ENCODE measurements at regions not wholly inside any gene's neighbourhood (a gene's known extent, or its start where the extent isn't known, plus 50 kb on each side); places are given as distances from the start of the nearest gene placed in this dataset.
"Not testable (repeated sequence)": the region's sequence is repeated elsewhere in the genome, so short reads cannot be mapped to it uniquely, and the experiment has no call there.

DNA sequence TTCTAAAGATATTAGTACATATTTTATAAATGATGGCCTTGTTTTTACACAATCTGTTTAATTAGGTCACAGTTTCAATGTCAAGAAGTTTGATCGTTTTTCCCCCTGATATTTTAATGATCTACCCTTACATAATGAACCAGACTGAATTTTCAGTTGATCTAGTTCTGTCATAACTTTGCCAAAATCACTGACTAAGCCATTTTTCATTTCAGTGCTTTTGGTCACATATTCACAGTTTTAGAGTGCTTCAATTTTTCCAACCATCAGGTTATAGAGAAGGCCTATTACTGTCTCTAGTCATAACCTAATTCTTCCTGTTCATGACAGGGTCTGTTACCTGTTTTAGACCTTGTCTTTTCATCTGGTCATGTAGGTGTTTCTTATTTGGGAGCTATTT, 577.9 kb upstream of the PTPRD start:
- ChIA-PET POLR2A (no interaction called here), CTCF (no interaction called here)
- Histone ChIP-seq H3K27me3 (ENCODE audit: control insufficient read depth, insufficient read depth, low read length) (no peaks in the 10 kb centered on the region), H3K9me3 (ENCODE audit: control insufficient read depth, insufficient read depth, low read length) (peaks cover 9% of the 10 kb centered on the region; the same call in 1 of the 2 replicates), H3K4me3 (ENCODE audit: low read depth, low read length) (no peak overlapping the region), H3K27ac (ENCODE audit: low read depth, low read length) (no peak overlapping the region)
- TF ChIP-seq, protein P1, sequence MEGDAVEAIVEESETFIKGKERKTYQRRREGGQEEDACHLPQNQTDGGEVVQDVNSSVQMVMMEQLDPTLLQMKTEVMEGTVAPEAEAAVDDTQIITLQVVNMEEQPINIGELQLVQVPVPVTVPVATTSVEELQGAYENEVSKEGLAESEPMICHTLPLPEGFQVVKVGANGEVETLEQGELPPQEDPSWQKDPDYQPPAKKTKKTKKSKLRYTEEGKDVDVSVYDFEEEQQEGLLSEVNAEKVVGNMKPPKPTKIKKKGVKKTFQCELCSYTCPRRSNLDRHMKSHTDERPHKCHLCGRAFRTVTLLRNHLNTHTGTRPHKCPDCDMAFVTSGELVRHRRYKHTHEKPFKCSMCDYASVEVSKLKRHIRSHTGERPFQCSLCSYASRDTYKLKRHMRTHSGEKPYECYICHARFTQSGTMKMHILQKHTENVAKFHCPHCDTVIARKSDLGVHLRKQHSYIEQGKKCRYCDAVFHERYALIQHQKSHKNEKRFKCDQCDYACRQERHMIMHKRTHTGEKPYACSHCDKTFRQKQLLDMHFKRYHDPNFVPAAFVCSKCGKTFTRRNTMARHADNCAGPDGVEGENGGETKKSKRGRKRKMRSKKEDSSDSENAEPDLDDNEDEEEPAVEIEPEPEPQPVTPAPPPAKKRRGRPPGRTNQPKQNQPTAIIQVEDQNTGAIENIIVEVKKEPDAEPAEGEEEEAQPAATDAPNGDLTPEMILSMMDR (IDR thresholded peaks at IDR 0.05; ENCODE audit: low read depth, low read length) = no peak
- no peak for DNase-seq (ENCODE audit: low read depth, low spot score)

DNA sequence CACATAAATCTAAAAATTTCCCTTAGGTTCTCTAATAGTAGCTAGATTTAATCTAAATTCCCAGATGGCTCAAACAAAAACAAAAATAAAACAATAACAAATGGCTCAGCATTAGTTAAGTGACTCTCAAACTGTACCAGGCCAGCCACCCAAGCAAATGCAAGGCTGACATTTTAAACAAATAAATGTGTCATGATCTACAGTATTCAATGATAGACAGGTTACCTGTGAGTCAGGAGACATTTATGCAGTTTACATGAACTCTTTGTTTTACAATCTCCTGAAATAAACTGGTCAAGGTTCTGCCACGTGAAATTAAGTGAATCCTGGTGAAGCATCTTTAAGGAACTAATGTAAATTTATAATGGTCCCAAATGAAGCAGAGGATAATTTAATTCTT, 580.2 kb upstream of the PTPRD start:
- peaks cover 17% of the 10 kb centered on the region for H3K9me3 ChIP-seq (ENCODE audit: control insufficient read depth, insufficient read depth, low read length)
- no peaks in the 10 kb centered on the region for H3K27me3 ChIP-seq (ENCODE audit: control insufficient read depth, insufficient read depth, low read length)
- no peak overlapping the region for H3K4me3 ChIP-seq (ENCODE audit: low read depth, low read length)
- POLR2A ChIA-PET = no interaction called here
- CTCF ChIA-PET = no interaction called here
- H3K27ac ChIP-seq (ENCODE audit: low read depth, low read length) = no peak overlapping the region
- TF ChIP-seq, protein P1 (IDR thresholded peaks at IDR 0.05; ENCODE audit: low read depth, low read length) = no peak
- DNase-seq (ENCODE audit: low read depth, low spot score) = no peak

DNA sequence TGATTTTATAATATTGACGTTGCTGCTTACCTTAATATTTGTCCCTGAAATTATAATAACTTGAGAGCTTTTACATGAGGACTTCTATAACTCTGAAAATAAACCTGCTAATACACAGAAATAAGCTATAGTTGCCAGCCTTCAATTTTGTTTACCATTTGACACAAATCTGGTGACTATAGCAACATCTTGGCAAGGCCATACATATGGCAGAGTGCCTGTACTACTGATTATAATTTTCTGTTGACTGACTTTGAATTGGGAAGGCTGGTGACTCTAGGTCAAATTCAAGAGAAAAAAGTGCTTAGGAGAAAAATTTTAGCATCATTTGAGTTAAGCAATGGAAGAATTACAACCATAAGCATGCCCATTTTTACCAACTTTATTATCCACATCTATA, 581.4 kb upstream of the PTPRD start:
- POLR2A ChIA-PET = no interaction called here
- Histone ChIP-seq H3K27me3 (ENCODE audit: control insufficient read depth, insufficient read depth, low read length) (no peaks in the 10 kb centered on the region), H3K4me3 (ENCODE audit: low read depth, low read length) (no peak overlapping the region), H3K9me3 (ENCODE audit: control insufficient read depth, insufficient read depth, low read length) (peaks cover 8% of the 10 kb centered on the region), H3K27ac (ENCODE audit: low read depth, low read length) (no peak overlapping the region)
- DNase-seq (ENCODE audit: low read depth, low spot score) = no peak
- CTCF ChIA-PET = no interaction called here
- TF ChIP-seq, protein P1 (IDR thresholded peaks at IDR 0.05; ENCODE audit: low read depth, low read length) = no peak

DNA sequence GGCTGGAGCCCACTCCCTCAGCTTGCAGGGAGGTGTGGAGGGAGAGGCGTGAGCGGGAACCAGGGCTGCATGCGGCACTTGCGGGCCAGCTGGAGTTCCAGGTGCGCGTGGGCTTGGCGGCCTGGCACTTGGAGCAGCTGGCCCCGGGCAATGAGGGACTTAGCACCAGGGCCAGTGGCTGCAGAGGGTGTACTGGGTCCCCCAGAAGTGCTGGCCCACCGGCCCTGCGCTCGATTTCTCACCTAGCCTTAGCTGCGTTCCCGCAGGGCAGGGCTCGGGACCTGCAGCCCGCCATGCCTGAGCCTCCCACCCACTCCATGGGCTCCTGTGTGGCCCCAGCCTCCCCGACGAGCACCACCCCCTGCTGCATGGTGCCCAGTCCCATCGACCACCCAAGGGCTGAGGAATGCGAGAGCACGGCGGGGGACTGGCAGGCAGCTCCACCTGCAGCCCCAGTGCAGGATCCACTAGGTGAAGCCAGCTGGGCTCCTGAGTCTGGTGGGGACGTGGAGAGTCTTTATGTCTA, 584.1 kb upstream of the PTPRD start:
- H3K27me3 ChIP-seq (ENCODE audit: control insufficient read depth, insufficient read depth, low read length); H3K4me3 ChIP-seq (ENCODE audit: low read depth, low read length); CTCF ChIA-PET; H3K9me3 ChIP-seq (ENCODE audit: control insufficient read depth, insufficient read depth, low read length); DNase-seq (ENCODE audit: low read depth, low spot score); POLR2A ChIA-PET; H3K27ac ChIP-seq (ENCODE audit: low read depth, low read length): not testable (repeated sequence)

DNA sequence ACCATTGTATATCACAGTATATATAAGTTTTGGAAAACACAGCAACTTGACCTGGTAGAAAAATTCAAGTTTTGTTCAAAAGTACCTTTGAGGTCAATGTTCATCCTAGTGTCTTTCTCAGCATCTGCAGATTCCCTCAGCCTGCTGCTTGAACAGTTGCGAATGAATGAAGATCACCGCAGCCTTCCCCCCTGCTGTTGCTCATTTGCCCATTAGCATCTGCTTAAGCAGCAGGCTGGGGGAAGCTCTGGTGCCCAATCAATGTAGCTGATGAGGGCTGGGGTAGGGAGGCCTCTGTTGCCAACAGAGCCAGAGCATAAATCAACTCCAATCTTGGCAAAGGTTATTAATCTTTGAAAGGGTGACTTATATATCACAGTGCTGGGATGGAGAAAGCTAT, 586.5 kb upstream of the PTPRD start:
- DNase-seq (ENCODE audit: low read depth, low spot score) = no peak
- H3K9me3 ChIP-seq (ENCODE audit: control insufficient read depth, insufficient read depth, low read length) = peaks cover 8% of the 10 kb centered on the region
- TF ChIP-seq, protein P1 (IDR thresholded peaks at IDR 0.05; ENCODE audit: low read depth, low read length) = no peak
- ChIA-PET CTCF (no interaction called here), POLR2A (no interaction called here)
- H3K27ac ChIP-seq (ENCODE audit: low read depth, low read length) = no peak overlapping the region
- no peak overlapping the region for H3K4me3 ChIP-seq (ENCODE audit: low read depth, low read length)
- no peaks in the 10 kb centered on the region for H3K27me3 ChIP-seq (ENCODE audit: control insufficient read depth, insufficient read depth, low read length)

DNA sequence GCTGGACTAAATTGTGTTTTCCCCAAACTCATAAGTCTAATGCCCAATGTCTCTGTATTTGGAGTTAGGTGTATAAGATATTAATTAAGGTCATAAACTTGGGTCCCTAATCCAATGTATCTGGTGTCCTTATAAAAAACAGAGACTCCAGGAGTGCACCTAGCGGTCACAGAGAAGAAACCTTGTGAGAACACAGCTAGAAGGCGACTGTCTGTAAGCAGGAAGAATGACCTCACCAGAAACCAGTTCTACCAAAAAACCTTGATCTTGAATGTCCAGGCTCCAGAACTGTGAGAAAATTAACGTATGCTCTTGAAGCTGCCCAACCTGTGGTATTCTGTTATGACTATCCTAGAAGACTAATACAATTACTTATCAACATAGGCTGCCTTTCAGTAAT, 591.7 kb upstream of the PTPRD start:
- Histone ChIP-seq H3K27me3 (ENCODE audit: control insufficient read depth, insufficient read depth, low read length) (no peaks in the 10 kb centered on the region), H3K4me3 (ENCODE audit: low read depth, low read length) (no peak overlapping the region), H3K27ac (ENCODE audit: low read depth, low read length) (no peak overlapping the region), H3K9me3 (ENCODE audit: control insufficient read depth, insufficient read depth, low read length) (no peaks in the 10 kb centered on the region)
- TF ChIP-seq, protein P1 (IDR thresholded peaks at IDR 0.05; ENCODE audit: low read depth, low read length) = no peak
- CTCF ChIA-PET = no interaction called here
- POLR2A ChIA-PET = no interaction called here
- no peak for DNase-seq (ENCODE audit: low read depth, low spot score)
